ENCODE measurements at regions not wholly inside any gene's neighbourhood (a gene's known extent, or its start where the extent isn't known, plus 50 kb on each side); places are given as distances from the start of the nearest gene placed in this dataset.
A peak's percentile ranks its signal among the peaks of the same experiment; 100 is the strongest.
"Not testable (repeated sequence)": the region's sequence is repeated elsewhere in the genome, so short reads cannot be mapped to it uniquely, and the experiment has no call there.

GRCh38 chr2:87592974-87593373 lies 154.9 kb upstream of the PLGLB2 start:
- H3K27ac ChIP-seq (ENCODE audit: extremely low read depth, low read depth, low read length); H3K4me3 ChIP-seq (ENCODE audit: low read depth, low read length); CTCF ChIA-PET; H3K9me3 ChIP-seq (ENCODE audit: control insufficient read depth, insufficient read depth, low read depth, low read length); H3K36me3 ChIP-seq (ENCODE audit: control insufficient read depth in 2 of 2, insufficient read depth in 1 of 2, low read length in 2 of 2); H3K4me1 ChIP-seq (ENCODE audit: control insufficient read depth, insufficient read depth, low read length); POLR2A ChIA-PET: not testable (repeated sequence)

- CTCF ChIA-PET; POLR2A ChIA-PET; H3K4me1 ChIP-seq (ENCODE audit: control insufficient read depth, insufficient read depth, low read length); H3K36me3 ChIP-seq (ENCODE audit: control insufficient read depth in 2 of 2, insufficient read depth in 1 of 2, low read length in 2 of 2); H3K4me3 ChIP-seq (ENCODE audit: low read depth, low read length); H3K9me3 ChIP-seq (ENCODE audit: control insufficient read depth, insufficient read depth, low read depth, low read length): not testable (repeated sequence)
- H3K27ac ChIP-seq (ENCODE audit: extremely low read depth, low read depth, low read length): 0 out of 2 replicates have a peak overlapping the region, but pooled peaks have one; percentile 46
These were observed 153.9 kb upstream of the PLGLB2 start for GRCh38 chr2:87593784-87594610.

GRCh38 chr2:87594611-87594992 lies 153.3 kb upstream of the PLGLB2 start:
- CTCF ChIA-PET, POLR2A ChIA-PET: not testable (repeated sequence)
- 0 out of 2 replicates have a peak overlapping the region, but pooled peaks have one; percentile 46 for H3K27ac ChIP-seq (ENCODE audit: extremely low read depth, low read depth, low read length)

GRCh38 chr2:87595017-87595416 lies 152.9 kb upstream of the PLGLB2 start:
- H3K36me3 ChIP-seq (ENCODE audit: control insufficient read depth in 2 of 2, insufficient read depth in 1 of 2, low read length in 2 of 2); H3K4me3 ChIP-seq (ENCODE audit: low read depth, low read length); POLR2A ChIA-PET; CTCF ChIA-PET; H3K4me1 ChIP-seq (ENCODE audit: control insufficient read depth, insufficient read depth, low read length); H3K27ac ChIP-seq (ENCODE audit: extremely low read depth, low read depth, low read length); H3K9me3 ChIP-seq (ENCODE audit: control insufficient read depth, insufficient read depth, low read depth, low read length): not testable (repeated sequence)

More at GRCh38 chr2:87594611-87594992, 153.3 kb upstream of the PLGLB2 start:
- not testable (repeated sequence) for H3K4me3 ChIP-seq (ENCODE audit: low read depth, low read length); H3K36me3 ChIP-seq (ENCODE audit: control insufficient read depth in 2 of 2, insufficient read depth in 1 of 2, low read length in 2 of 2); H3K4me1 ChIP-seq (ENCODE audit: control insufficient read depth, insufficient read depth, low read length); H3K9me3 ChIP-seq (ENCODE audit: control insufficient read depth, insufficient read depth, low read depth, low read length)

- POLR2A ChIA-PET; H3K4me1 ChIP-seq (ENCODE audit: control insufficient read depth, insufficient read depth, low read length): not testable (repeated sequence)
These were observed 146.9 kb upstream of the PLGLB2 start for GRCh38 chr2:87600961-87601360.

GRCh38 chr2:87602118-87602517 lies 145.8 kb upstream of the PLGLB2 start:
- H3K9me3 ChIP-seq (ENCODE audit: control insufficient read depth, insufficient read depth, low read depth, low read length); H3K27ac ChIP-seq (ENCODE audit: extremely low read depth, low read depth, low read length); H3K4me1 ChIP-seq (ENCODE audit: control insufficient read depth, insufficient read depth, low read length); H3K4me3 ChIP-seq (ENCODE audit: low read depth, low read length); H3K36me3 ChIP-seq (ENCODE audit: control insufficient read depth in 2 of 2, insufficient read depth in 1 of 2, low read length in 2 of 2); CTCF ChIA-PET; POLR2A ChIA-PET: not testable (repeated sequence)

More at GRCh38 chr2:87600961-87601360, 146.9 kb upstream of the PLGLB2 start:
- CTCF ChIA-PET; H3K27ac ChIP-seq (ENCODE audit: extremely low read depth, low read depth, low read length); H3K9me3 ChIP-seq (ENCODE audit: control insufficient read depth, insufficient read depth, low read depth, low read length); H3K36me3 ChIP-seq (ENCODE audit: control insufficient read depth in 2 of 2, insufficient read depth in 1 of 2, low read length in 2 of 2); H3K4me3 ChIP-seq (ENCODE audit: low read depth, low read length): not testable (repeated sequence)

- CTCF ChIA-PET; H3K4me3 ChIP-seq (ENCODE audit: low read depth, low read length); H3K36me3 ChIP-seq (ENCODE audit: control insufficient read depth in 2 of 2, insufficient read depth in 1 of 2, low read length in 2 of 2); H3K4me1 ChIP-seq (ENCODE audit: control insufficient read depth, insufficient read depth, low read length); H3K9me3 ChIP-seq (ENCODE audit: control insufficient read depth, insufficient read depth, low read depth, low read length); H3K27ac ChIP-seq (ENCODE audit: extremely low read depth, low read depth, low read length); POLR2A ChIA-PET: not testable (repeated sequence)
These were observed 145.2 kb upstream of the PLGLB2 start for GRCh38 chr2:87602728-87603127.

- H3K36me3 ChIP-seq (ENCODE audit: control insufficient read depth in 2 of 2, insufficient read depth in 1 of 2, low read length in 2 of 2); H3K9me3 ChIP-seq (ENCODE audit: control insufficient read depth, insufficient read depth, low read depth, low read length): not testable (repeated sequence)
These were observed 144.2 kb upstream of the PLGLB2 start for GRCh38 chr2:87603418-87604278.

GRCh38 chr2:87604279-87604818 lies 143.5 kb upstream of the PLGLB2 start:
- H3K9me3 ChIP-seq (ENCODE audit: control insufficient read depth, insufficient read depth, low read depth, low read length); CTCF ChIA-PET; H3K36me3 ChIP-seq (ENCODE audit: control insufficient read depth in 2 of 2, insufficient read depth in 1 of 2, low read length in 2 of 2); H3K27ac ChIP-seq (ENCODE audit: extremely low read depth, low read depth, low read length); H3K4me1 ChIP-seq (ENCODE audit: control insufficient read depth, insufficient read depth, low read length); POLR2A ChIA-PET; H3K4me3 ChIP-seq (ENCODE audit: low read depth, low read length): not testable (repeated sequence)

More at GRCh38 chr2:87603418-87604278, 144.2 kb upstream of the PLGLB2 start:
- CTCF ChIA-PET; POLR2A ChIA-PET; H3K27ac ChIP-seq (ENCODE audit: extremely low read depth, low read depth, low read length); H3K4me1 ChIP-seq (ENCODE audit: control insufficient read depth, insufficient read depth, low read length); H3K4me3 ChIP-seq (ENCODE audit: low read depth, low read length): not testable (repeated sequence)

GRCh38 chr2:87604980-87605379 lies 142.9 kb upstream of the PLGLB2 start:
- H3K27ac ChIP-seq (ENCODE audit: extremely low read depth, low read depth, low read length); H3K4me1 ChIP-seq (ENCODE audit: control insufficient read depth, insufficient read depth, low read length); CTCF ChIA-PET: not testable (repeated sequence)

More at GRCh38 chr2:87604980-87605379, 142.9 kb upstream of the PLGLB2 start:
- H3K36me3 ChIP-seq (ENCODE audit: control insufficient read depth in 2 of 2, insufficient read depth in 1 of 2, low read length in 2 of 2); H3K4me3 ChIP-seq (ENCODE audit: low read depth, low read length); POLR2A ChIA-PET; H3K9me3 ChIP-seq (ENCODE audit: control insufficient read depth, insufficient read depth, low read depth, low read length): not testable (repeated sequence)
